ENCODE measurements at regions not wholly inside any gene's neighbourhood (a gene's known extent, or its start where the extent isn't known, plus 50 kb on each side); places are given as distances from the start of the nearest gene placed in this dataset.

DNA sequence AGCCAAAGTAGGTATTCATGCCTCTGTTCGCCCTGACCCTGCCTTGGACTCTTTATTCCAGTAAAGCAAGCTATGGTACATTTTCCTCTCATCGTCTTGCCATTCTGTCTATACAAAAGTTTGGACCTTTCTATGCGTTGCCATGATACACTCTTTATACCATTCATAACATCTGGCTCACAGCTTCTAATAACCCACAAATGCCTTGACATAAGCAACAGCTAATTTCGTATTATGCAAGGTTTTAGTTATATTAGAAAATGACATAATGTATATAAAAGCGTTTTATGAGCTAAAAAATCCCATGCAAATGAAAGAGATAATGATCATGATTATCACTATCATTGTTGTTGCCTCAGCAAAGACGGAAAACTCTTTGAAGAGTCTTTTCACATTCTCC lies 265.7 kb downstream of the TMEM167A start (continued):
- TF ChIP-seq SIN3A (conservative IDR thresholded peaks at IDR 0.05 in 1 of 2, IDR thresholded peaks at IDR 0.05 in 1 of 2; ENCODE audit: low read depth in 1 of 2, low read length in 2 of 2) (no peak), SIX5 (IDR thresholded peaks at IDR 0.05; ENCODE audit: low read depth, low read length) (no peak), BRCA1 (IDR thresholded peaks at IDR 0.05; ENCODE audit: low read depth, low read length) (no peak), ZNF274 (IDR thresholded peaks at IDR 0.05; ENCODE audit: borderline replicate concordance, extremely low read depth, low read length) (no peak), SP4 (IDR thresholded peaks at IDR 0.05; ENCODE audit: low read length) (no peak), CREB1 (IDR thresholded peaks at IDR 0.05) (no peak)

Data from H1 (cell line).